H1 (cell line): ENCODE measurements at regions not wholly inside any gene's neighbourhood (a gene's known extent, or its start where the extent isn't known, plus 50 kb on each side); places are given as distances from the start of the nearest gene placed in this dataset.

Experiments
- CTCF ChIA-PET: fragments of 300-600 bp; sonication (Branson Sonifier 250); formaldehyde crosslinking; loops from one replicate; lab custom pipeline; 2021; ENCODE audit not compliant: partially characterized antibody; lab: Charles Lee
- POLR2A ChIA-PET: fragments of 300-600 bp; sonication (Branson Sonifier 250); formaldehyde crosslinking; loops from one replicate; lab custom pipeline; 2021; ENCODE audit warnings: inconsistent platforms; ENCODE audit not compliant: partially characterized antibody; lab: Charles Lee
- DNase-seq, 2 experiments: peaks; one replicate each; pipeline versions ENCODE4 v3.0.0 to v3.0.0-alpha.2; 2010 to 2022; ENCODE audit warnings: low spot score in 2 of 2, low read depth in 1 of 2, mixed read lengths in 1 of 2
- FAIRE-seq: peaks from 2 replicates; lab custom pipeline; 2011; peaks lifted over from hg19 to GRCh38; lab: Jason Lieb, UNC
- H2AFZ ChIP-seq: 2 replicates; pipeline ENCODE4 v1.8.1; 2012; ENCODE audit warnings: low read length, inconsistent platforms
- H2AK5ac ChIP-seq: 2 replicates; pipeline ENCODE4 v1.6.1; 2013; ENCODE audit warnings: low read depth, low read length
- H2BK120ac ChIP-seq: replicated peaks from 2 replicates; pipeline ENCODE3; 2013; ENCODE audit warnings: low read depth, low read length, inconsistent platforms
- H2BK12ac ChIP-seq: 2 replicates; pipeline ENCODE4 v1.6.1; 2013; ENCODE audit warnings: low read depth, low read length
- H2BK15ac ChIP-seq: 2 replicates; pipeline ENCODE4 v1.6.1; 2013; ENCODE audit warnings: low read length
- H2BK20ac ChIP-seq: 2 replicates; pipeline ENCODE4 v1.6.1; 2013; ENCODE audit warnings: low read length
- H2BK5ac ChIP-seq: 2 replicates; pipeline ENCODE4 v1.6.1; 2013; ENCODE audit warnings: low read depth, low read length
- H3K14ac ChIP-seq: 2 replicates; pipeline ENCODE4 v1.6.1; 2013; ENCODE audit warnings: inconsistent platforms; ENCODE audit not compliant: insufficient read length
- H3K18ac ChIP-seq: 2 replicates; pipeline ENCODE4 v1.6.1; 2013; ENCODE audit warnings: low read length; ENCODE audit errors: extremely low read depth
- H3K23ac ChIP-seq: 2 replicates; pipeline ENCODE4 v1.6.1; 2013; ENCODE audit warnings: inconsistent platforms; ENCODE audit not compliant: insufficient read length
- H3K23me2 ChIP-seq: 2 replicates; pipeline ENCODE4 v1.6.1; 2013; ENCODE audit warnings: low read depth, low read length
- H3K27ac ChIP-seq: 2 replicates; pipeline ENCODE4 v1.6.1; 2011; ENCODE audit warnings: low read depth, low read length, inconsistent platforms
- H3K27me3 ChIP-seq, 4 experiments: replicated peaks in 1 of 4; 1 replicate in 1 of 4; 2 replicates in 3 of 4; pipeline versions ENCODE4 v1.6.1 to v1.8.1; 2011 to 2013; ENCODE audit warnings: low read length in 3 of 4, mild to moderate bottlenecking in 3 of 4, inconsistent platforms in 2 of 4, mixed read lengths in 2 of 4, moderate library complexity in 1 of 4; ENCODE audit not compliant: control insufficient read depth in 3 of 4, insufficient read depth in 3 of 4; ENCODE audit errors: extremely low read depth in 1 of 4
- H3K36me3 ChIP-seq, 4 experiments: 2 replicates each; pipeline versions ENCODE4 v1.6.1 to v1.8.1; 2011 to 2013; ENCODE audit warnings: mild to moderate bottlenecking in 4 of 4, low read length in 3 of 4, moderate library complexity in 2 of 4, control low read depth in 1 of 4, inconsistent platforms in 1 of 4; ENCODE audit not compliant: insufficient read depth in 4 of 4, control insufficient read depth in 2 of 4
- H3K4ac ChIP-seq: replicated peaks from 2 replicates; pipeline ENCODE3; 2013; ENCODE audit warnings: low read length, low read depth, mixed read lengths, inconsistent platforms; ENCODE audit not compliant: insufficient read length
- H3K4me1 ChIP-seq, 4 experiments: replicated peaks in 1 of 4; 1 replicate in 1 of 4; 2 replicates in 3 of 4; pipeline versions ENCODE4 v1.6.1 to v1.8.1; 2011 to 2013; ENCODE audit warnings: low read length in 3 of 4, inconsistent platforms in 2 of 4, mixed read lengths in 1 of 4; ENCODE audit not compliant: insufficient read depth in 4 of 4, control insufficient read depth in 3 of 4
- H3K4me2 ChIP-seq, 2 experiments: 2 replicates each; pipeline versions ENCODE4 v1.6.1 to v1.8.1; 2011 to 2013; ENCODE audit warnings: low read depth in 2 of 2, low read length in 2 of 2, control low read depth in 1 of 2, inconsistent platforms in 1 of 2, mild to moderate bottlenecking in 1 of 2; ENCODE audit not compliant: insufficient read depth in 1 of 2
- H3K4me3 ChIP-seq, 4 experiments: fragments of 200-600, 300-600 bp in 1 of 4; sonication (generic), shearing (Covaris generic), sonication (Bioruptor Twin) in 1 of 4; 2 replicates each; pipeline versions ENCODE4 v1.5.1 to v1.8.1; 2011 to 2016; ENCODE audit warnings: low read length in 4 of 4, low read depth in 3 of 4, control low read depth in 2 of 4, inconsistent platforms in 2 of 4, mild to moderate bottlenecking in 2 of 4, mixed read lengths in 1 of 4, moderate library complexity in 1 of 4; ENCODE audit not compliant: insufficient read depth in 2 of 4; ENCODE audit errors: extremely low read depth in 1 of 4
- H3K56ac ChIP-seq: replicated peaks from 2 replicates; pipeline ENCODE3; 2013; ENCODE audit warnings: low read depth, mild to moderate bottlenecking, mixed read lengths, low read length, inconsistent platforms; ENCODE audit not compliant: insufficient read length
- H3K79me1 ChIP-seq: 2 replicates; pipeline ENCODE4 v1.6.1; 2013; ENCODE audit warnings: low read depth, low read length, control low read depth
- H3K79me2 ChIP-seq, 2 experiments: 2 replicates each; pipeline versions ENCODE4 v1.6.1 to v1.8.1; 2012 to 2013; ENCODE audit warnings: low read length in 2 of 2, mild to moderate bottlenecking in 2 of 2, inconsistent platforms in 1 of 2; ENCODE audit not compliant: insufficient read depth in 2 of 2, control insufficient read depth in 1 of 2
- H3K9ac ChIP-seq, 4 experiments: replicated peaks in 1 of 4; 1 replicate in 1 of 4; 2 replicates in 3 of 4; pipeline versions ENCODE4 v1.6.1 to v1.8.1; 2011 to 2013; ENCODE audit warnings: low read depth in 3 of 4, low read length in 3 of 4, control low read depth in 2 of 4, mild to moderate bottlenecking in 2 of 4, moderate library complexity in 2 of 4, inconsistent platforms in 1 of 4; ENCODE audit errors: extremely low read depth in 1 of 4
- H3K9me3 ChIP-seq, 2 experiments: 2 replicates each; pipeline versions ENCODE4 v1.6.1 to v1.8.1; 2012 to 2013; ENCODE audit warnings: mild to moderate bottlenecking in 2 of 2, moderate library complexity in 2 of 2, control low read depth in 1 of 2, inconsistent platforms in 1 of 2, low read depth in 1 of 2, low read length in 1 of 2, mixed read lengths in 1 of 2; ENCODE audit not compliant: insufficient read depth in 2 of 2
- H4K20me1 ChIP-seq, 2 experiments: replicated peaks in 1 of 2; 2 replicates each; pipeline versions ENCODE3 to v1.8.1; 2011 to 2013; ENCODE audit warnings: inconsistent platforms in 2 of 2, low read length in 2 of 2, mild to moderate bottlenecking in 1 of 2; ENCODE audit not compliant: insufficient read depth in 2 of 2, control insufficient read depth in 1 of 2
- H4K5ac ChIP-seq: 2 replicates; pipeline ENCODE4 v1.6.1; 2013; ENCODE audit warnings: low read length, low read depth, mixed read lengths, inconsistent platforms; ENCODE audit not compliant: insufficient read length
- H4K8ac ChIP-seq: 2 replicates; pipeline ENCODE4 v1.8.0; 2013; ENCODE audit warnings: mild to moderate bottlenecking, moderate library complexity, low read length, inconsistent platforms; ENCODE audit not compliant: insufficient read depth; ENCODE audit errors: extremely low read depth
- H4K91ac ChIP-seq: replicated peaks from 2 replicates; pipeline ENCODE3; 2013; ENCODE audit warnings: low read length, mixed read lengths, inconsistent platforms; ENCODE audit not compliant: insufficient read length
- ASH2L ChIP-seq: fragments of 200-600, 300-600 bp; sonication (generic); IDR thresholded peaks from one replicate; pipeline ENCODE4 v1.7.1; 2017; ENCODE audit warnings: low read length
- CHD1 ChIP-seq: IDR thresholded peaks from 2 replicates; pipeline ENCODE4 v1.6.1; 2012; ENCODE audit warnings: low read depth, low read length, improper control_type of control experiment
- HDAC6 ChIP-seq: IDR thresholded peaks from one replicate; pipeline ENCODE4 v1.7.1; 2012; ENCODE audit warnings: low read depth, mild to moderate bottlenecking, inconsistent platforms, low read length, moderate library complexity
- JUN ChIP-seq: IDR thresholded peaks from 2 replicates; pipeline ENCODE4 v1.6.1; 2011; ENCODE audit warnings: low read depth, mild to moderate bottlenecking, improper control_type of control experiment, low read length
- WGBS, 2 experiments: shearing (Covaris generic) in 1 of 2; methylation state at CpG; one replicate each; pipeline versions ENCODE4 v1.1.6 to v1.1.7; 2013 to 2015; ENCODE audit warnings: low lambda C conversion rate in 2 of 2, mixed read lengths in 2 of 2, inconsistent platforms in 1 of 2, low coverage in 1 of 2, missing lambda C conversion rate in 1 of 2; ENCODE audit not compliant: insufficient replicate concordance in 2 of 2, insufficient coverage in 1 of 2, insufficient read length in 1 of 2; ENCODE audit errors: extremely low coverage in 1 of 2, missing lambda C conversion rate in 1 of 2; 5-methylcytosine and 5-hydroxymethylcytosine counted together

DNA sequence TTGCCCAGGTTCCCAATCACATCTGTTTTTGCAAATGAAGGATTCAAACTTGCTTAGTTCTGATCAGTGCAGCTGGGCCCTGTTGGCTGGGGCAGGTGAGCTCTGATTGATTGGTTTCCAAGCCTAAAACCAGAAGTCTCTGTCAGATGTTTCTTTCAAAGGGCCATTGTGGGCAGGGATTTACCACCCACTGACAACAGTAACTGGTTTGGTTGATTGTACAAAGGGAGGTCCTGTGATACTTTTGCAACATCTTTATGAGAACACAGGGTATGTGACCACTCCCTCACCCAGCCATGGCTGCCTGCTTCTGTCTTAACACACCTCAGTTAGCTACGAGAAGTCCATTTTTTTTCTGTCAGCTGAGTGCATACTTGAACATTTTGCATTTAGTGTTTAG lies 184.1 kb downstream of the FLRT2 start:
- no peak overlapping the region for H2BK5ac ChIP-seq
- no peak overlapping the region for H3K27ac ChIP-seq
- H3K36me3 ChIP-seq, result no peaks in the 10 kb centered on the region; a peak in 1 of 8 replicates
- H4K8ac ChIP-seq, result no peak overlapping the region
- H4K91ac ChIP-seq, result no peak overlapping the region
- H3K56ac ChIP-seq, result no peak overlapping the region
- POLR2A ChIA-PET, result no interaction called here
- no peak overlapping the region for H3K4ac ChIP-seq
- no peaks in the 10 kb centered on the region for H3K4me1 ChIP-seq
- no peaks in the 10 kb centered on the region for H3K79me2 ChIP-seq
- H2BK12ac ChIP-seq, result no peak overlapping the region
- FAIRE-seq, result no peak
- no peak for DNase-seq
- no peak overlapping the region for H2BK20ac ChIP-seq
- no peaks in the 10 kb centered on the region for H3K9me3 ChIP-seq
- no peaks in the 10 kb centered on the region for H4K20me1 ChIP-seq
- CTCF ChIA-PET, result no interaction called here
- H2AFZ ChIP-seq, result no peak overlapping the region
- no peak overlapping the region for H3K9ac ChIP-seq
- H2BK120ac ChIP-seq, result no peak overlapping the region
- H2AK5ac ChIP-seq, result no peak overlapping the region
- WGBS, 2 experiments, result 92% methylated on average over 1 of the region's 1 CpG; no CpG with 5 or more reads in 1 of the 2 experiments
- H3K14ac ChIP-seq, result no peak overlapping the region
- no peak overlapping the region for H3K23ac ChIP-seq
- H3K4me2 ChIP-seq, result no peak overlapping the region
- H3K79me1 ChIP-seq, result no peaks in the 10 kb centered on the region
- H3K4me3 ChIP-seq, result no peak overlapping the region
- H3K18ac ChIP-seq, result no peak overlapping the region
- no peak overlapping the region for H4K5ac ChIP-seq
- no peak overlapping the region for H2BK15ac ChIP-seq
- H3K23me2 ChIP-seq, result no peaks in the 10 kb centered on the region
- no peaks in the 10 kb centered on the region for H3K27me3 ChIP-seq
- TF ChIP-seq ASH2L (no peak), CHD1 (no peak), JUN (no peak), HDAC6 (no peak)
